H9 (cell line): ENCODE measurements at regions not wholly inside any gene's neighbourhood (a gene's known extent, or its start where the extent isn't known, plus 50 kb on each side); places are given as distances from the start of the nearest gene placed in this dataset.

Experiments
- DNase-seq: peaks from one replicate; pipeline ENCODE4 v3.0.0-alpha.2; 2017
- H2AFZ ChIP-seq: one replicate; pipeline ENCODE4 v1.6.1; 2013; ENCODE audit warnings: mild to moderate bottlenecking, low read length, control low read depth, moderate library complexity
- H2AK5ac ChIP-seq: 2 replicates; pipeline ENCODE4 v1.6.1; 2013; ENCODE audit warnings: low read length, control low read depth, mixed read lengths; ENCODE audit not compliant: insufficient read length
- H2BK120ac ChIP-seq: one replicate; pipeline ENCODE4 v1.6.1; 2013; ENCODE audit warnings: low read depth, mild to moderate bottlenecking, low read length, control low read depth, inconsistent platforms; ENCODE audit not compliant: poor library complexity, severe bottlenecking
- H2BK12ac ChIP-seq: 2 replicates; pipeline ENCODE4 v1.6.1; 2013; ENCODE audit warnings: low read length, control low read depth, mixed read lengths, low read depth; ENCODE audit not compliant: insufficient read length
- H2BK15ac ChIP-seq: 2 replicates; pipeline ENCODE4 v1.6.1; 2013; ENCODE audit warnings: low read depth, low read length, control low read depth
- H2BK20ac ChIP-seq: one replicate; pipeline ENCODE4 v1.6.1; 2013; ENCODE audit warnings: low read depth, mild to moderate bottlenecking, low read length, control low read depth, inconsistent platforms; ENCODE audit not compliant: poor library complexity, severe bottlenecking
- H2BK5ac ChIP-seq: 2 replicates; pipeline ENCODE4 v1.6.1; 2013; ENCODE audit warnings: low read length, control low read depth, mixed read lengths; ENCODE audit not compliant: insufficient read length
- H3K14ac ChIP-seq: 2 replicates; pipeline ENCODE4 v1.6.1; 2013; ENCODE audit warnings: low read length, control low read depth; ENCODE audit not compliant: insufficient read depth
- H3K18ac ChIP-seq: 2 replicates; pipeline ENCODE4 v1.6.1; 2013; ENCODE audit warnings: low read depth, mild to moderate bottlenecking, mixed read lengths, low read length, control low read depth; ENCODE audit not compliant: insufficient read length
- H3K23ac ChIP-seq: 2 replicates; pipeline ENCODE4 v1.6.1; 2013; ENCODE audit warnings: low read length, control low read depth, mixed read lengths, low read depth; ENCODE audit not compliant: insufficient read length
- H3K23me2 ChIP-seq: 2 replicates; pipeline ENCODE4 v1.6.1; 2013; ENCODE audit warnings: low read depth, mild to moderate bottlenecking, mixed read lengths, low read length, control low read depth; ENCODE audit not compliant: insufficient read length, poor library complexity, severe bottlenecking
- H3K27ac ChIP-seq: 2 replicates; pipeline ENCODE4 v1.5.1; 2013; ENCODE audit warnings: low read length, control low read depth, mixed read lengths, low read depth; ENCODE audit not compliant: insufficient read length
- H3K27me3 ChIP-seq: 2 replicates; pipeline ENCODE4 v1.6.1; 2013; ENCODE audit warnings: low read length, control low read depth, inconsistent platforms; ENCODE audit not compliant: insufficient read depth
- H3K4ac ChIP-seq: 2 replicates; pipeline ENCODE4 v1.6.1; 2013; ENCODE audit warnings: low read depth, mild to moderate bottlenecking, control low read depth, inconsistent platforms, low read length, moderate library complexity
- H3K4me1 ChIP-seq: 2 replicates; pipeline ENCODE4 v1.6.1; 2013; ENCODE audit warnings: low read length, control low read depth, inconsistent platforms; ENCODE audit not compliant: insufficient read depth
- H3K4me2 ChIP-seq: 2 replicates; pipeline ENCODE4 v1.6.1; 2013; ENCODE audit warnings: low read length, control low read depth, mixed read lengths; ENCODE audit not compliant: insufficient read length, insufficient read depth
- H3K56ac ChIP-seq: 2 replicates; pipeline ENCODE4 v1.6.1; 2013; ENCODE audit warnings: low read depth, mild to moderate bottlenecking, mixed read lengths, low read length, control low read depth; ENCODE audit not compliant: insufficient read length
- H3K79me1 ChIP-seq: 2 replicates; pipeline ENCODE4 v1.6.1; 2013; ENCODE audit warnings: low read depth, mild to moderate bottlenecking, moderate library complexity, low read length, control low read depth, inconsistent platforms; ENCODE audit not compliant: insufficient read depth, poor library complexity, severe bottlenecking
- H3K79me2 ChIP-seq: 2 replicates; pipeline ENCODE4 v1.6.1; 2013; ENCODE audit warnings: low read length, control low read depth, inconsistent platforms; ENCODE audit not compliant: insufficient read depth
- H3K9ac ChIP-seq: 2 replicates; pipeline ENCODE4 v1.6.1; 2013; ENCODE audit warnings: low read length, control low read depth, mixed read lengths; ENCODE audit not compliant: insufficient read length; ENCODE audit errors: extremely low read depth
- H3K9me3 ChIP-seq: one replicate; pipeline ENCODE4 v1.6.1; 2013; ENCODE audit warnings: low read depth, low read length, inconsistent platforms; ENCODE audit not compliant: control insufficient read depth
- H3T11ph ChIP-seq: one replicate; pipeline ENCODE4 v1.6.1; 2013; ENCODE audit warnings: mild to moderate bottlenecking, low read length, control low read depth, inconsistent platforms
- H4K20me1 ChIP-seq: one replicate; pipeline ENCODE4 v1.6.1; 2013; ENCODE audit not compliant: control insufficient read depth, insufficient read length, insufficient read depth
- H4K5ac ChIP-seq: 2 replicates; pipeline ENCODE4 v1.6.1; 2013; ENCODE audit warnings: low read depth, mild to moderate bottlenecking, mixed read lengths, low read length, control low read depth; ENCODE audit not compliant: insufficient read length
- H4K8ac ChIP-seq: replicated peaks from 2 replicates; pipeline ENCODE4 v1.6.1; 2013; ENCODE audit warnings: low read length, control low read depth, mixed read lengths, low read depth; ENCODE audit not compliant: insufficient read length
- H4K91ac ChIP-seq: 2 replicates; pipeline ENCODE4 v1.6.1; 2013; ENCODE audit warnings: low read depth, mild to moderate bottlenecking, moderate library complexity, mixed read lengths, low read length, control low read depth; ENCODE audit not compliant: insufficient read length
- H3K27ac Mint-ChIP-seq, 3 experiments: 2 replicates in 2 of 3; 3 replicates in 1 of 3; pipeline ENCODE4 v1.8.0; 2020 to 2021; ENCODE audit warnings: mixed read lengths in 3 of 3, mild to moderate bottlenecking in 1 of 3, moderate library complexity in 1 of 3
- H3K27me3 Mint-ChIP-seq: 2 replicates; pipeline ENCODE4 v1.8.0; 2021; ENCODE audit warnings: low read depth, mild to moderate bottlenecking, moderate library complexity, mixed read lengths
- H3K36me3 Mint-ChIP-seq, 3 experiments: 2 replicates in 2 of 3; 3 replicates in 1 of 3; pipeline ENCODE4 v1.8.0; 2020 to 2021; ENCODE audit warnings: low read depth in 3 of 3, mixed read lengths in 3 of 3; ENCODE audit not compliant: insufficient read depth in 1 of 3
- H3K4me1 Mint-ChIP-seq, 2 experiments: 2 replicates each; pipeline ENCODE4 v1.8.0; 2020; ENCODE audit warnings: mixed read lengths in 2 of 2
- H3K4me3 Mint-ChIP-seq, 2 experiments: 2 replicates in 1 of 2; 3 replicates in 1 of 2; pipeline ENCODE4 v1.8.0; 2020 to 2021; ENCODE audit warnings: mild to moderate bottlenecking in 2 of 2, mixed read lengths in 2 of 2, moderate library complexity in 1 of 2
- H3K9me3 Mint-ChIP-seq, 2 experiments: 2 replicates in 1 of 2; 3 replicates in 1 of 2; pipeline ENCODE4 v1.8.0; 2020; ENCODE audit warnings: mild to moderate bottlenecking in 2 of 2, mixed read lengths in 2 of 2, moderate library complexity in 1 of 2
- WGBS: extraction: QIAGEN DNeasy Blood & Tissue Kit; methylation state at CpG from one replicate; pipeline ENCODE4 v1.1.7; 2013; ENCODE audit warnings: missing lambda C conversion rate, low lambda C conversion rate, mixed read lengths; ENCODE audit not compliant: insufficient read length; ENCODE audit errors: extremely low coverage; 5-methylcytosine and 5-hydroxymethylcytosine counted together
- TF ChIP-seq, protein P1 (sequence below): fragments of 200-600 bp; sonication (generic); conservative IDR thresholded peaks from 3 replicates; pipeline ENCODE4 v1.8.0; 2021; ENCODE audit warnings: antibody characterized with exemption, mild to moderate bottlenecking

DNA sequence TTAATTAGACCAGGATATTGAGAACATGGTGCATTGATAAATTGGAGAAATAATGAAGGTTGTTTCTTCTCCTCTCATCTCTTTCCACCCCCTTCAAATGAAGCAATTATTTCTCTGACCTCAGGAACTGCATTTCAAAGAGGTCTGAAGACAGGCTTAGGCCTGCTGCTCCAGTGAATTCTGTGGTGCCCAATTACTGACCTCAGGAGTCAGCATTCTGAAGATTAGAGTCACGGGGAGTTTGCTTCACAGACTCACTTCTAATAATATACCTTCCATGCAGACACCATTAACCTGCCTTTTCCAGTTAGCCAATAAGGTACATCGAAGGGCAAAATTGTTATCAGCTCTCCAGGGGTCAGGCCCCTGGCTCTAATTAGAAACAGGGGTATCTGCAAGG, 270.9 kb downstream of the GAS1 start:
- Histone ChIP-seq H2AK5ac (no peak overlapping the region), H3K23ac (no peak overlapping the region), H3K23me2 (no peaks in the 10 kb centered on the region), H4K8ac (no peak overlapping the region), H3K4ac (no peak overlapping the region), H2BK12ac (no peak overlapping the region), H3K27ac (no peak overlapping the region), H3K9ac (no peak overlapping the region), H3K27me3 (no peaks in the 10 kb centered on the region), H3K4me2 (no peak overlapping the region), H2BK20ac (no peak overlapping the region), H2BK15ac (no peak overlapping the region), H3K79me1 (no peaks in the 10 kb centered on the region), H4K91ac (no peak overlapping the region), H3K18ac (no peak overlapping the region), H4K20me1 (no peaks in the 10 kb centered on the region), H3K56ac (no peak overlapping the region), H3K14ac (no peak overlapping the region), H2BK120ac (no peak overlapping the region), H3K79me2 (no peaks in the 10 kb centered on the region), H3K4me1 (no peaks in the 10 kb centered on the region), H2AFZ (no peak overlapping the region), H3K9me3 (no peaks in the 10 kb centered on the region), H2BK5ac (no peak overlapping the region), H4K5ac (no peak overlapping the region), H3T11ph (no peak overlapping the region)
- WGBS = no CpG with 5 or more reads among the region's 2 CpGs
- Mint-ChIP-seq H3K4me3 (no peak overlapping the region), H3K4me1 (no peaks in the 10 kb centered on the region), H3K36me3 (peaks cover 0 to 1% (median 0%) of the 10 kb centered on the region in 3 experiments; a peak in 1 of 7 replicates), H3K27me3 (no peaks in the 10 kb centered on the region), H3K27ac (no peak overlapping the region), H3K9me3 (peaks cover 0 to 3% of the 10 kb centered on the region in 2 experiments; a peak in 3 of 5 replicates)
- DNase-seq = no peak
- TF ChIP-seq, protein P1, sequence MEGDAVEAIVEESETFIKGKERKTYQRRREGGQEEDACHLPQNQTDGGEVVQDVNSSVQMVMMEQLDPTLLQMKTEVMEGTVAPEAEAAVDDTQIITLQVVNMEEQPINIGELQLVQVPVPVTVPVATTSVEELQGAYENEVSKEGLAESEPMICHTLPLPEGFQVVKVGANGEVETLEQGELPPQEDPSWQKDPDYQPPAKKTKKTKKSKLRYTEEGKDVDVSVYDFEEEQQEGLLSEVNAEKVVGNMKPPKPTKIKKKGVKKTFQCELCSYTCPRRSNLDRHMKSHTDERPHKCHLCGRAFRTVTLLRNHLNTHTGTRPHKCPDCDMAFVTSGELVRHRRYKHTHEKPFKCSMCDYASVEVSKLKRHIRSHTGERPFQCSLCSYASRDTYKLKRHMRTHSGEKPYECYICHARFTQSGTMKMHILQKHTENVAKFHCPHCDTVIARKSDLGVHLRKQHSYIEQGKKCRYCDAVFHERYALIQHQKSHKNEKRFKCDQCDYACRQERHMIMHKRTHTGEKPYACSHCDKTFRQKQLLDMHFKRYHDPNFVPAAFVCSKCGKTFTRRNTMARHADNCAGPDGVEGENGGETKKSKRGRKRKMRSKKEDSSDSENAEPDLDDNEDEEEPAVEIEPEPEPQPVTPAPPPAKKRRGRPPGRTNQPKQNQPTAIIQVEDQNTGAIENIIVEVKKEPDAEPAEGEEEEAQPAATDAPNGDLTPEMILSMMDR = no peak
